GM23338 (cell line): ENCODE measurements at regions not wholly inside any gene's neighbourhood (a gene's known extent, or its start where the extent isn't known, plus 50 kb on each side); places are given as distances from the start of the nearest gene placed in this dataset.

Experiments
- ATAC-seq: fragments of 200-7000 bp; cut with Tn5 transposase; 3 replicates; pipeline ENCODE4 v1.9.1; 2020
- DNase-seq: peaks from one replicate; pipeline ENCODE4 v3.0.0-alpha.2; 2015; ENCODE audit warnings: low spot score
- H2AFZ ChIP-seq: fragments of 200-600 bp; sonication (generic); 2 replicates; pipeline ENCODE4 v1.8.0; 2016; ENCODE audit warnings: antibody characterized with exemption, mild to moderate bottlenecking, moderate library complexity
- H3F3A ChIP-seq: fragments of 200-600 bp; sonication (generic); replicated peaks from 2 replicates; pipeline ENCODE4 v1.8.0; 2017; ENCODE audit warnings: antibody characterized with exemption, mixed run types, low read depth
- H3K27ac ChIP-seq: fragments of 200-600 bp; sonication (generic); 2 replicates; pipeline ENCODE4 v1.6.1; 2016; ENCODE audit warnings: low read depth
- H3K27me3 ChIP-seq: fragments of 200-600 bp; sonication (generic); 2 replicates; pipeline ENCODE4 v1.8.0; 2016; ENCODE audit warnings: mild to moderate bottlenecking, mixed run types, moderate library complexity; ENCODE audit not compliant: insufficient read depth
- H3K36me3 ChIP-seq: fragments of 200-600 bp; sonication (generic); 2 replicates; pipeline ENCODE4 v1.8.0; 2016; ENCODE audit warnings: mild to moderate bottlenecking; ENCODE audit not compliant: insufficient read depth
- H3K4me1 ChIP-seq: fragments of 200-600 bp; sonication (generic); 2 replicates; pipeline ENCODE4 v1.8.0; 2016; ENCODE audit warnings: mild to moderate bottlenecking, moderate library complexity; ENCODE audit not compliant: insufficient read depth
- H3K4me2 ChIP-seq: fragments of 200-600 bp; sonication (generic); 2 replicates; pipeline ENCODE4 v1.7.1; 2017; ENCODE audit warnings: mixed run types
- H3K4me3 ChIP-seq: fragments of 200-600 bp; sonication (generic); 2 replicates; pipeline ENCODE4 v1.6.1; 2016; ENCODE audit warnings: mixed run types
- H3K79me2 ChIP-seq: fragments of 200-600 bp; sonication (generic); replicated peaks from 2 replicates; pipeline ENCODE4 v1.8.0; 2017; ENCODE audit warnings: mild to moderate bottlenecking; ENCODE audit not compliant: insufficient read depth
- H3K9me2 ChIP-seq: fragments of 200-600 bp; sonication (generic); 2 replicates; pipeline ENCODE4 v1.8.0; 2017; ENCODE audit not compliant: insufficient read depth
- H4K20me1 ChIP-seq: fragments of 200-600 bp; sonication (generic); replicated peaks from 2 replicates; pipeline ENCODE4 v1.8.0; 2017; ENCODE audit warnings: mild to moderate bottlenecking; ENCODE audit not compliant: insufficient read depth
- H3K27ac Mint-ChIP-seq: 2 replicates; pipeline ENCODE4 v1.8.0; 2020; ENCODE audit warnings: inconsistent platforms, mild to moderate bottlenecking, moderate library complexity, mixed read lengths
- H3K27me3 Mint-ChIP-seq: 3 replicates; pipeline ENCODE4 v1.8.0; 2022; ENCODE audit warnings: low read depth, mild to moderate bottlenecking, moderate library complexity, mixed read lengths, inconsistent platforms; ENCODE audit not compliant: insufficient read depth, poor library complexity
- H3K36me3 Mint-ChIP-seq: 3 replicates; pipeline ENCODE4 v1.8.0; 2021; ENCODE audit warnings: low read depth, mild to moderate bottlenecking, inconsistent platforms, moderate library complexity, mixed read lengths
- H3K4me1 Mint-ChIP-seq: 3 replicates; pipeline ENCODE4 v1.8.0; 2020; ENCODE audit warnings: mild to moderate bottlenecking, inconsistent platforms, mixed read lengths
- H3K4me3 Mint-ChIP-seq: 3 replicates; pipeline ENCODE4 v1.8.0; 2021; ENCODE audit warnings: moderate library complexity, mild to moderate bottlenecking, inconsistent platforms, mixed read lengths
- H3K9me3 Mint-ChIP-seq: 3 replicates; pipeline ENCODE4 v1.8.0; 2020; ENCODE audit warnings: moderate library complexity, mild to moderate bottlenecking, inconsistent platforms, mixed read lengths
- CREB1 ChIP-seq: fragments of 250-450 bp; sonication (Bioruptor Pico); IDR thresholded peaks from 2 replicates; pipeline ENCODE4 v1.5.0; 2020; ENCODE audit warnings: low read depth, mild to moderate bottlenecking, moderate library complexity
- EZH2 ChIP-seq: fragments of 200-600 bp; sonication (generic); IDR thresholded peaks from one replicate; pipeline ENCODE4 v1.8.0; 2017; ENCODE audit warnings: antibody characterized with exemption, mild to moderate bottlenecking, low read depth; ENCODE audit not compliant: unreplicated experiment
- EZH2phosphoT487 ChIP-seq: fragments of 200-600 bp; sonication (generic); IDR thresholded peaks from one replicate; pipeline ENCODE4 v1.8.1; 2018; ENCODE audit warnings: antibody characterized with exemption; ENCODE audit not compliant: unreplicated experiment
- JUNB ChIP-seq: IDR thresholded peaks from one replicate; pipeline ENCODE4 v1.6.1; 2016; ENCODE audit warnings: antibody characterized with exemption; ENCODE audit not compliant: unreplicated experiment
- NANOG ChIP-seq: IDR thresholded peaks from 2 replicates; pipeline ENCODE4 v1.6.1; 2016; ENCODE audit warnings: antibody characterized with exemption, borderline replicate concordance
- POLR2AphosphoS5 ChIP-seq: IDR thresholded peaks from 2 replicates; pipeline ENCODE4 v1.6.1; 2016; ENCODE audit warnings: antibody characterized with exemption, low read depth
- STAT1 ChIP-seq: IDR thresholded peaks from one replicate; pipeline ENCODE4 v1.6.1; 2016; ENCODE audit warnings: antibody characterized with exemption; ENCODE audit not compliant: unreplicated experiment
- ZNF114 ChIP-seq: fragments of 250-450 bp; sonication (Bioruptor Pico); IDR thresholded peaks from 2 replicates; pipeline ENCODE4 v1.5.0; 2020; ENCODE audit warnings: mild to moderate bottlenecking, moderate library complexity
- ZNF331 ChIP-seq: fragments of 250-450 bp; sonication (Bioruptor Pico); IDR thresholded peaks from 2 replicates; pipeline ENCODE4 v1.5.0; 2020; ENCODE audit warnings: low read depth, mild to moderate bottlenecking, moderate library complexity
- TF ChIP-seq, protein P1 (sequence below): IDR thresholded peaks from 2 replicates; pipeline ENCODE4 v1.6.1; 2016; ENCODE audit warnings: antibody characterized with exemption
- TF ChIP-seq, protein P2 (sequence below): IDR thresholded peaks from one replicate; pipeline ENCODE4 v1.6.1; 2018; ENCODE audit warnings: antibody characterized with exemption; ENCODE audit not compliant: unreplicated experiment
- TF ChIP-seq, protein P3 (sequence below), 2 experiments: fragments of 200-600 bp in 1 of 2; sonication (generic) in 1 of 2; conservative IDR thresholded peaks; 2 replicates each; pipeline versions ENCODE4 v1.5.1 to v1.6.1; 2016 to 2017; ENCODE audit warnings: antibody characterized with exemption in 2 of 2, low read depth in 2 of 2, mild to moderate bottlenecking in 2 of 2, moderate library complexity in 1 of 2
- TF ChIP-seq, protein P4 (sequence below): fragments of 250-450 bp; sonication (Bioruptor Pico); IDR thresholded peaks from 2 replicates; pipeline ENCODE4 v1.5.0; 2020; ENCODE audit warnings: mild to moderate bottlenecking, moderate library complexity

DNA sequence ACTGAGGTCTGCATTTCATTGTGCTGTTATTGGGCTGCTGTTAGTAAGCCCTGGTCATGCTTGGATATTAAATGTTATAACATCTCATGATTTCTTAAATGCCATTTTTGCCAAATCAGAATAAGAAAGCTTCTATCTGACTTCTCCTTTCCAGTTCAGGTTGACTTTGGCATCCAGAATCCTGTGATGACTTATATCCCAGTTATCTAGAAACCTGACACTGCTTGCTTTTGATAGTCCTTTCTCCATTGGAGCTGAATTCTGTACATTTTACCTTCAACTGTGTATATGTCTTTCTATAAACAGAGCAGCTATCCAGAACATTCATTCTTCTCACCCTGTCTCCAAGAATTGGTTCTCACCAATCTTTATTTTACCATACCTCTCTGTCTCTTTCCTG, 257.7 kb upstream of the GNPDA2 start:
- DNase-seq (no peak), ATAC-seq (no peak)
- H3K36me3 Mint-ChIP-seq = peaks cover 11% of the 10 kb centered on the region; the same call in 2 of the 3 replicates
- Histone ChIP-seq H3F3A (no peaks in the 10 kb centered on the region), H3K36me3 (no peaks in the 10 kb centered on the region), H2AFZ (no peak overlapping the region), H3K4me1 (no peaks in the 10 kb centered on the region), H3K4me2 (no peak overlapping the region), H3K79me2 (no peaks in the 10 kb centered on the region), H3K27ac (no peak overlapping the region), H3K4me3 (no peak overlapping the region), H3K9me2 (no peaks in the 10 kb centered on the region), H4K20me1 (no peaks in the 10 kb centered on the region), H3K27me3 (no peaks in the 10 kb centered on the region)
- H3K27ac Mint-ChIP-seq = no peak overlapping the region
- H3K4me1 Mint-ChIP-seq = no peaks in the 10 kb centered on the region
- H3K4me3 Mint-ChIP-seq = no peak overlapping the region
- TF ChIP-seq, protein P1, sequence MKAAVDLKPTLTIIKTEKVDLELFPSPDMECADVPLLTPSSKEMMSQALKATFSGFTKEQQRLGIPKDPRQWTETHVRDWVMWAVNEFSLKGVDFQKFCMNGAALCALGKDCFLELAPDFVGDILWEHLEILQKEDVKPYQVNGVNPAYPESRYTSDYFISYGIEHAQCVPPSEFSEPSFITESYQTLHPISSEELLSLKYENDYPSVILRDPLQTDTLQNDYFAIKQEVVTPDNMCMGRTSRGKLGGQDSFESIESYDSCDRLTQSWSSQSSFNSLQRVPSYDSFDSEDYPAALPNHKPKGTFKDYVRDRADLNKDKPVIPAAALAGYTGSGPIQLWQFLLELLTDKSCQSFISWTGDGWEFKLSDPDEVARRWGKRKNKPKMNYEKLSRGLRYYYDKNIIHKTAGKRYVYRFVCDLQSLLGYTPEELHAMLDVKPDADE = no peak
- TF ChIP-seq NANOG = no peak
- TF ChIP-seq, protein P2, sequence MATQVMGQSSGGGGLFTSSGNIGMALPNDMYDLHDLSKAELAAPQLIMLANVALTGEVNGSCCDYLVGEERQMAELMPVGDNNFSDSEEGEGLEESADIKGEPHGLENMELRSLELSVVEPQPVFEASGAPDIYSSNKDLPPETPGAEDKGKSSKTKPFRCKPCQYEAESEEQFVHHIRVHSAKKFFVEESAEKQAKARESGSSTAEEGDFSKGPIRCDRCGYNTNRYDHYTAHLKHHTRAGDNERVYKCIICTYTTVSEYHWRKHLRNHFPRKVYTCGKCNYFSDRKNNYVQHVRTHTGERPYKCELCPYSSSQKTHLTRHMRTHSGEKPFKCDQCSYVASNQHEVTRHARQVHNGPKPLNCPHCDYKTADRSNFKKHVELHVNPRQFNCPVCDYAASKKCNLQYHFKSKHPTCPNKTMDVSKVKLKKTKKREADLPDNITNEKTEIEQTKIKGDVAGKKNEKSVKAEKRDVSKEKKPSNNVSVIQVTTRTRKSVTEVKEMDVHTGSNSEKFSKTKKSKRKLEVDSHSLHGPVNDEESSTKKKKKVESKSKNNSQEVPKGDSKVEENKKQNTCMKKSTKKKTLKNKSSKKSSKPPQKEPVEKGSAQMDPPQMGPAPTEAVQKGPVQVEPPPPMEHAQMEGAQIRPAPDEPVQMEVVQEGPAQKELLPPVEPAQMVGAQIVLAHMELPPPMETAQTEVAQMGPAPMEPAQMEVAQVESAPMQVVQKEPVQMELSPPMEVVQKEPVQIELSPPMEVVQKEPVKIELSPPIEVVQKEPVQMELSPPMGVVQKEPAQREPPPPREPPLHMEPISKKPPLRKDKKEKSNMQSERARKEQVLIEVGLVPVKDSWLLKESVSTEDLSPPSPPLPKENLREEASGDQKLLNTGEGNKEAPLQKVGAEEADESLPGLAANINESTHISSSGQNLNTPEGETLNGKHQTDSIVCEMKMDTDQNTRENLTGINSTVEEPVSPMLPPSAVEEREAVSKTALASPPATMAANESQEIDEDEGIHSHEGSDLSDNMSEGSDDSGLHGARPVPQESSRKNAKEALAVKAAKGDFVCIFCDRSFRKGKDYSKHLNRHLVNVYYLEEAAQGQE = no peak
- no peak for TF ChIP-seq EZH2
- TF ChIP-seq, protein P3, sequence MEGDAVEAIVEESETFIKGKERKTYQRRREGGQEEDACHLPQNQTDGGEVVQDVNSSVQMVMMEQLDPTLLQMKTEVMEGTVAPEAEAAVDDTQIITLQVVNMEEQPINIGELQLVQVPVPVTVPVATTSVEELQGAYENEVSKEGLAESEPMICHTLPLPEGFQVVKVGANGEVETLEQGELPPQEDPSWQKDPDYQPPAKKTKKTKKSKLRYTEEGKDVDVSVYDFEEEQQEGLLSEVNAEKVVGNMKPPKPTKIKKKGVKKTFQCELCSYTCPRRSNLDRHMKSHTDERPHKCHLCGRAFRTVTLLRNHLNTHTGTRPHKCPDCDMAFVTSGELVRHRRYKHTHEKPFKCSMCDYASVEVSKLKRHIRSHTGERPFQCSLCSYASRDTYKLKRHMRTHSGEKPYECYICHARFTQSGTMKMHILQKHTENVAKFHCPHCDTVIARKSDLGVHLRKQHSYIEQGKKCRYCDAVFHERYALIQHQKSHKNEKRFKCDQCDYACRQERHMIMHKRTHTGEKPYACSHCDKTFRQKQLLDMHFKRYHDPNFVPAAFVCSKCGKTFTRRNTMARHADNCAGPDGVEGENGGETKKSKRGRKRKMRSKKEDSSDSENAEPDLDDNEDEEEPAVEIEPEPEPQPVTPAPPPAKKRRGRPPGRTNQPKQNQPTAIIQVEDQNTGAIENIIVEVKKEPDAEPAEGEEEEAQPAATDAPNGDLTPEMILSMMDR (conservative IDR thresholded peaks at IDR 0.05; ENCODE audit: low read depth in 2 of 2) = no peak
- TF ChIP-seq ZNF331 (CRISPR knock-in tag) = no peak
- TF ChIP-seq, protein P4, sequence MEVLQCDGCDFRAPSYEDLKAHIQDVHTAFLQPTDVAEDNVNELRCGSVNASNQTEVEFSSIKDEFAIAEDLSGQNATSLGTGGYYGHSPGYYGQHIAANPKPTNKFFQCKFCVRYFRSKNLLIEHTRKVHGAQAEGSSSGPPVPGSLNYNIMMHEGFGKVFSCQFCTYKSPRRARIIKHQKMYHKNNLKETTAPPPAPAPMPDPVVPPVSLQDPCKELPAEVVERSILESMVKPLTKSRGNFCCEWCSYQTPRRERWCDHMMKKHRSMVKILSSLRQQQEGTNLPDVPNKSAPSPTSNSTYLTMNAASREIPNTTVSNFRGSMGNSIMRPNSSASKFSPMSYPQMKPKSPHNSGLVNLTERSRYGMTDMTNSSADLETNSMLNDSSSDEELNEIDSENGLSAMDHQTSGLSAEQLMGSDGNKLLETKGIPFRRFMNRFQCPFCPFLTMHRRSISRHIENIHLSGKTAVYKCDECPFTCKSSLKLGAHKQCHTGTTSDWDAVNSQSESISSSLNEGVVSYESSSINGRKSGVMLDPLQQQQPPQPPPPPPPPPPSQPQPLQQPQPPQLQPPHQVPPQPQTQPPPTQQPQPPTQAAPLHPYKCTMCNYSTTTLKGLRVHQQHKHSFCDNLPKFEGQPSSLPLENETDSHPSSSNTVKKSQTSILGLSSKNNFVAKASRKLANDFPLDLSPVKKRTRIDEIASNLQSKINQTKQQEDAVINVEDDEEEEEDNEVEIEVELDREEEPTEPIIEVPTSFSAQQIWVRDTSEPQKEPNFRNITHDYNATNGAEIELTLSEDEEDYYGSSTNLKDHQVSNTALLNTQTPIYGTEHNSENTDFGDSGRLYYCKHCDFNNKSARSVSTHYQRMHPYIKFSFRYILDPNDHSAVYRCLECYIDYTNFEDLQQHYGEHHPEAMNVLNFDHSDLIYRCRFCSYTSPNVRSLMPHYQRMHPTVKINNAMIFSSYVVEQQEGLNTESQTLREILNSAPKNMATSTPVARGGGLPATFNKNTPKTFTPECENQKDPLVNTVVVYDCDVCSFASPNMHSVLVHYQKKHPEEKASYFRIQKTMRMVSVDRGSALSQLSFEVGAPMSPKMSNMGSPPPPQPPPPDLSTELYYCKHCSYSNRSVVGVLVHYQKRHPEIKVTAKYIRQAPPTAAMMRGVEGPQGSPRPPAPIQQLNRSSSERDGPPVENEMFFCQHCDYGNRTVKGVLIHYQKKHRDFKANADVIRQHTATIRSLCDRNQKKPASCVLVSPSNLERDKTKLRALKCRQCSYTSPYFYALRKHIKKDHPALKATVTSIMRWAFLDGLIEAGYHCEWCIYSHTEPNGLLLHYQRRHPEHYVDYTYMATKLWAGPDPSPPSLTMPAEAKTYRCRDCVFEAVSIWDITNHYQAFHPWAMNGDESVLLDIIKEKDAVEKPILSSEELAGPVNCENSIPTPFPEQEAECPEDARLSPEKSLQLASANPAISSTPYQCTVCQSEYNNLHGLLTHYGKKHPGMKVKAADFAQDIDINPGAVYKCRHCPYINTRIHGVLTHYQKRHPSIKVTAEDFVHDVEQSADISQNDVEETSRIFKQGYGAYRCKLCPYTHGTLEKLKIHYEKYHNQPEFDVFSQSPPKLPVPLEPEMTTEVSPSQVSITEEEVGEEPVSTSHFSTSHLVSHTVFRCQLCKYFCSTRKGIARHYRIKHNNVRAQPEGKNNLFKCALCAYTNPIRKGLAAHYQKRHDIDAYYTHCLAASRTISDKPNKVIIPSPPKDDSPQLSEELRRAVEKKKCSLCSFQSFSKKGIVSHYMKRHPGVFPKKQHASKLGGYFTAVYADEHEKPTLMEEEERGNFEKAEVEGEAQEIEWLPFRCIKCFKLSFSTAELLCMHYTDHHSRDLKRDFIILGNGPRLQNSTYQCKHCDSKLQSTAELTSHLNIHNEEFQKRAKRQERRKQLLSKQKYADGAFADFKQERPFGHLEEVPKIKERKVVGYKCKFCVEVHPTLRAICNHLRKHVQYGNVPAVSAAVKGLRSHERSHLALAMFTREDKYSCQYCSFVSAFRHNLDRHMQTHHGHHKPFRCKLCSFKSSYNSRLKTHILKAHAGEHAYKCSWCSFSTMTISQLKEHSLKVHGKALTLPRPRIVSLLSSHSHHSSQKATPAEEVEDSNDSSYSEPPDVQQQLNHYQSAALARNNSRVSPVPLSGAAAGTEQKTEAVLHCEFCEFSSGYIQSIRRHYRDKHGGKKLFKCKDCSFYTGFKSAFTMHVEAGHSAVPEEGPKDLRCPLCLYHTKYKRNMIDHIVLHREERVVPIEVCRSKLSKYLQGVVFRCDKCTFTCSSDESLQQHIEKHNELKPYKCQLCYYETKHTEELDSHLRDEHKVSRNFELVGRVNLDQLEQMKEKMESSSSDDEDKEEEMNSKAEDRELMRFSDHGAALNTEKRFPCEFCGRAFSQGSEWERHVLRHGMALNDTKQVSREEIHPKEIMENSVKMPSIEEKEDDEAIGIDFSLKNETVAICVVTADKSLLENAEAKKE (CRISPR knock-in tag) = no peak
- no peak for TF ChIP-seq ZNF114 (CRISPR knock-in tag)
- no peak for TF ChIP-seq CREB1
- no peak for TF ChIP-seq POLR2AphosphoS5
- TF ChIP-seq EZH2phosphoT487 = no peak
- TF ChIP-seq STAT1 = no peak
- no peak for TF ChIP-seq JUNB
- H3K27me3 Mint-ChIP-seq = peaks cover 2% of the 10 kb centered on the region
- peaks cover 73% of the 10 kb centered on the region for H3K9me3 Mint-ChIP-seq
